HFFc6 (cell line): ENCODE measurements at regions not wholly inside any gene's neighbourhood (a gene's known extent, or its start where the extent isn't known, plus 50 kb on each side); places are given as distances from the start of the nearest gene placed in this dataset.

Experiments used
- DNase-seq: peaks from one replicate; pipeline ENCODE4 v3.0.0-alpha.2; 2018
- H3K27ac Mint-ChIP-seq: 2 replicates; pipeline ENCODE4 v1.8.0; 2020; ENCODE audit warnings: mild to moderate bottlenecking, mixed read lengths
- H3K27me3 Mint-ChIP-seq: 2 replicates; pipeline ENCODE4 v1.8.0; 2021; ENCODE audit warnings: mild to moderate bottlenecking, moderate library complexity, mixed read lengths; ENCODE audit not compliant: insufficient read depth
- H3K36me3 Mint-ChIP-seq: 2 replicates; pipeline ENCODE4 v1.8.0; 2021; ENCODE audit warnings: low read depth, mixed read lengths
- H3K4me1 Mint-ChIP-seq: 2 replicates; pipeline ENCODE4 v1.8.0; 2020; ENCODE audit warnings: low read depth, mixed read lengths
- H3K4me3 Mint-ChIP-seq: 2 replicates; pipeline ENCODE4 v1.8.0; 2020; ENCODE audit warnings: mild to moderate bottlenecking, moderate library complexity, mixed read lengths
- H3K9me3 Mint-ChIP-seq: 2 replicates; pipeline ENCODE4 v1.8.0; 2020; ENCODE audit warnings: mild to moderate bottlenecking, mixed read lengths
- TF ChIP-seq, protein P1 (sequence below): fragments of 200-600 bp; sonication (generic); IDR thresholded peaks from 2 replicates; pipeline ENCODE4 v1.5.0; 2021; ENCODE audit warnings: antibody characterized with exemption, mild to moderate bottlenecking

DNA sequence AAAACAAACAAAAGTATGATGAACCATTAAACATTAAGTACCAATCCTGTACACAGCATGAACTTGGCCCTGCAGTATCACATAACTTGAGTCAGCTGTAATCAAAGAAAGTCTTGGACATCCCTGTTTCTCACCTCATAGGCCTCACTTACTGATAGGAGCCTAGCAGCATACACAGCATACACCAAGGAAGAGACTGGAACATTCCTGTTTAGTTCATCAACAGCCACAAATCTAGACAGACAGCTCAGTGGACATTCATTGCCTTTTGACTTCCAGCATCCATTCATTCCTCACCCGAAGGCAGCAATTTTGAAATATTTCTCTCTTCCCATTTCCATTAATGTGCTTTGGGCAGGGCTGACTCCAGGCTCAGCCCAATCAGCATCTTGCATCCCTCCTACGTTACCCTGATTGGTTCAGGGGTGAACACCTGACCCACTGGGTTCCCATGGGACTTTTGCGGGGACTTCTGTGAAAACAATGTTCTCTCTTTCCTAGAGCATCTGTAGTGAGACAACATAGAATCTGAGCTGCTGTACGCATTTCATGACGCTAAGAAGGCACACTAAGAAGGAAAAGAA lies 336.7 kb upstream of the ZFHX3 start:
- no peaks in the 10 kb centered on the region; the same call in 1 of the 2 replicates for H3K36me3 Mint-ChIP-seq
- no peak for DNase-seq
- peaks cover 42% of the 10 kb centered on the region; the same call in 1 of the 2 replicates for H3K4me1 Mint-ChIP-seq
- H3K4me3 Mint-ChIP-seq = no peak overlapping the region
- peaks cover 18% of the 10 kb centered on the region for H3K27me3 Mint-ChIP-seq
- no peaks in the 10 kb centered on the region for H3K9me3 Mint-ChIP-seq
- no peak overlapping the region for H3K27ac Mint-ChIP-seq
- TF ChIP-seq, protein P1, sequence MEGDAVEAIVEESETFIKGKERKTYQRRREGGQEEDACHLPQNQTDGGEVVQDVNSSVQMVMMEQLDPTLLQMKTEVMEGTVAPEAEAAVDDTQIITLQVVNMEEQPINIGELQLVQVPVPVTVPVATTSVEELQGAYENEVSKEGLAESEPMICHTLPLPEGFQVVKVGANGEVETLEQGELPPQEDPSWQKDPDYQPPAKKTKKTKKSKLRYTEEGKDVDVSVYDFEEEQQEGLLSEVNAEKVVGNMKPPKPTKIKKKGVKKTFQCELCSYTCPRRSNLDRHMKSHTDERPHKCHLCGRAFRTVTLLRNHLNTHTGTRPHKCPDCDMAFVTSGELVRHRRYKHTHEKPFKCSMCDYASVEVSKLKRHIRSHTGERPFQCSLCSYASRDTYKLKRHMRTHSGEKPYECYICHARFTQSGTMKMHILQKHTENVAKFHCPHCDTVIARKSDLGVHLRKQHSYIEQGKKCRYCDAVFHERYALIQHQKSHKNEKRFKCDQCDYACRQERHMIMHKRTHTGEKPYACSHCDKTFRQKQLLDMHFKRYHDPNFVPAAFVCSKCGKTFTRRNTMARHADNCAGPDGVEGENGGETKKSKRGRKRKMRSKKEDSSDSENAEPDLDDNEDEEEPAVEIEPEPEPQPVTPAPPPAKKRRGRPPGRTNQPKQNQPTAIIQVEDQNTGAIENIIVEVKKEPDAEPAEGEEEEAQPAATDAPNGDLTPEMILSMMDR = no peak

DNA sequence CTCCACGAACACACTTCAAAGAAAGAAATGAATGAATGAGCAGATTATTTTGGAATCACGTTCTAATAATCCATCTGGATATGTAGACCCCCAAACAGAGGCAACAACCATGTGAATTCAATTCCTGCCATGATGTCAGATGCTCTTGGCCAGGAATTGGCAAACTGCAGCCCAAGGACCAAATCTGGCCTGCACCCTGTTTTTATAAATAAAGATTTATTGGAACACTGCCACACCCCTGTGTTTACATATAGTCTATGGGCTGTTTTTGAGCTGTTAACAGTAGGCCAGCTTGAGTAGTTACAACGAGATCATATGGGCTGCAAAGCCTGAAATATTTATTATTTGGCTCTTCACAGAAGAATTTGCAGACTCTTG lies 336.0 kb upstream of the ZFHX3 start:
- Mint-ChIP-seq H3K27me3 (peaks cover 17% of the 10 kb centered on the region), H3K4me1 (peaks cover 36% of the 10 kb centered on the region; the same call in 1 of the 2 replicates), H3K9me3 (no peaks in the 10 kb centered on the region), H3K36me3 (no peaks in the 10 kb centered on the region; the same call in 1 of the 2 replicates), H3K4me3 (no peak overlapping the region), H3K27ac (no peak overlapping the region)
- DNase-seq = no peak
- TF ChIP-seq, protein P1 = no peak

DNA sequence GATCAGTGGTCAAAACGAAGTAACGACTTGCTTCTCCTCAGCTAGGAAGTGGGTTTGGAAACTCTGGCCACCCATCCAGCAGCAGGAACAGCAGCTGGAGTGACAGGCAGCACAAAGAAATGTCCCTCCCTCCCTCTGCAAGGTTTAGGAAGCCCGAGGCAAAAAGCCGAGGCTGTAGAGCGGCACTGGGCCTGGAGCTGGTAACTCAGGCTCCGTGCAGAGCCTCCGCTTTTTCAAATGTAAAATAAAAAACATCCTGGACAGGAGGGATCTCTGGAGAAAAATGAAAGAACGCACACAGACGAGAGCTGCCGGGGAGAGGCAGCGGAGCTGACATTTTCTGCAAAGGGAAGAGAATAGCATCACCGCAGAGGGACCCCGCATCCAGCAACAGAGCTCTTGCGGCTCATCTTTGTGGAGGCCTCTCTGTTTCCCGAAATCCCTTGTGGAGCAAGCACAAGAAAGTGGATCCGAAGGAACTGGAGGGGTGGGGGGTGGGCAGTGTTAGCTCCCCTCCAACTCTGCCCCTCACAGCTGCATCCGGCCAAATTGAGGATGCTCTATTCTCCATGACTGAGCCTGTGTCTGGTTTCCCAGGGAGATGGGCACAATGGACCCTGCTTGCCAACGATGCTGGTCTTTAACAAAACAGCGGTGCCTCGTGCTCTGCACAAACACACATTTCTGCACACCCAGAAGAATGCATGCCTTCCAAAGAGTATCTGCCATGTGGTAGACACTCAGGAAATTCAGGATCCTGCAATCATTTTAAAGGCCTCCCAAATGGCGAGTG lies 335.5 kb upstream of the ZFHX3 start:
- Mint-ChIP-seq H3K4me1 (peaks cover 31% of the 10 kb centered on the region; the same call in 1 of the 2 replicates), H3K4me3 (peak overlapping the region; percentile 74), H3K27me3 (peaks cover 16% of the 10 kb centered on the region), H3K36me3 (no peaks in the 10 kb centered on the region), H3K27ac (0 out of 2 replicates have a peak overlapping the region, but pooled peaks have one; percentile 36), H3K9me3 (no peaks in the 10 kb centered on the region)
- TF ChIP-seq, protein P1 = no peak
- DNase-seq = no peak

GRCh38 chr16:73378471-73378870 lies 330.5 kb upstream of the ZFHX3 start:
- no peak for DNase-seq
- Mint-ChIP-seq H3K27me3 (peaks cover 13% of the 10 kb centered on the region), H3K4me3 (no peak overlapping the region), H3K27ac (no peak overlapping the region), H3K9me3 (no peaks in the 10 kb centered on the region), H3K36me3 (no peaks in the 10 kb centered on the region), H3K4me1 (peaks cover 10% of the 10 kb centered on the region; the same call in 1 of the 2 replicates)
- TF ChIP-seq, protein P1 = no peak

GRCh38 chr16:73371584-73372319 lies 323.8 kb upstream of the ZFHX3 start:
- Mint-ChIP-seq H3K4me3 (no peak overlapping the region), H3K36me3 (no peaks in the 10 kb centered on the region), H3K27ac (no peak overlapping the region), H3K4me1 (no peaks in the 10 kb centered on the region), H3K9me3 (no peaks in the 10 kb centered on the region), H3K27me3 (peaks cover 14% of the 10 kb centered on the region)
- TF ChIP-seq, protein P1 = no peak
- no peak for DNase-seq
